ENCODE measurements at regions not wholly inside any gene's neighbourhood (a gene's known extent, or its start where the extent isn't known, plus 50 kb on each side); places are given as distances from the start of the nearest gene placed in this dataset.

GRCh38 chr6:93574299-93574698 is 154.9 kb upstream of the EPHA7 start:
- Histone ChIP-seq H3K27ac (ENCODE audit: extremely low read length, insufficient read depth, low read length) (no peak overlapping the region), H4K20me1 (ENCODE audit: insufficient read depth, low read length) (no peaks in the 10 kb centered on the region), H3K27me3 (ENCODE audit: control insufficient read depth in 1 of 2, insufficient read depth in 2 of 2, low read length in 2 of 2) (no peaks in the 10 kb centered on the region), H2AFZ (ENCODE audit: low read length) (no peak overlapping the region), H3K4me1 (ENCODE audit: insufficient read depth, low read length) (no peaks in the 10 kb centered on the region), H3K79me2 (ENCODE audit: insufficient read depth, low read length) (no peaks in the 10 kb centered on the region), H3K4me2 (ENCODE audit: low read depth, low read length) (no peak overlapping the region), H3K9ac (ENCODE audit: insufficient read depth, low read depth, low read length) (no peak overlapping the region), H3K36me3 (replicated peaks in 1 of 2; ENCODE audit: control insufficient read depth in 1 of 2, insufficient read depth in 2 of 2, low read length in 2 of 2) (no peaks in the 10 kb centered on the region), H3K4me3 (replicated peaks in 1 of 3; ENCODE audit: insufficient read depth in 1 of 3, low read depth in 2 of 3, low read length in 3 of 3) (no peak overlapping the region), H3K9me3 (ENCODE audit: low read length) (no peaks in the 10 kb centered on the region)
- FAIRE-seq (no peak), ATAC-seq (no peak), DNase-seq (ENCODE audit: low spot score) (no peak)
- intact Hi-C loops (cut with micrococcal nuclease; ENCODE audit: unreplicated experiment), result no loop called here
- TF ChIP-seq ZNF790 (CRISPR knock-in tag; IDR thresholded peaks at IDR 0.05; ENCODE audit: borderline replicate concordance) (no peak), TFDP1 (CRISPR knock-in tag; IDR thresholded peaks at IDR 0.05; ENCODE audit: borderline replicate concordance) (no peak), HMGA1 (CRISPR knock-in tag; conservative IDR thresholded peaks at IDR 0.05) (no peak), ZKSCAN5 (CRISPR knock-in tag; IDR thresholded peaks at IDR 0.05) (no peak), STAG1 (CRISPR knock-in tag; IDR thresholded peaks at IDR 0.05) (no peak), YY1 (IDR thresholded peaks at IDR 0.05; ENCODE audit: insufficient read depth, insufficient replicate concordance, low read depth, low read length) (no peak), ZNF280D (CRISPR knock-in tag; IDR thresholded peaks at IDR 0.05) (no peak), HHEX (CRISPR knock-in tag; IDR thresholded peaks at IDR 0.05) (no peak), ZBTB39 (CRISPR knock-in tag; IDR thresholded peaks at IDR 0.05) (no peak), ARHGAP35 (CRISPR knock-in tag; IDR thresholded peaks at IDR 0.05; ENCODE audit: borderline replicate concordance) (no peak), PITX1 (CRISPR knock-in tag; IDR thresholded peaks at IDR 0.05) (no peak), ZBTB33 (CRISPR knock-in tag; IDR thresholded peaks at IDR 0.05) (no peak), ZMAT5 (CRISPR knock-in tag; IDR thresholded peaks at IDR 0.05; ENCODE audit: borderline replicate concordance, low read depth) (no peak), DDIT3 (CRISPR knock-in tag; IDR thresholded peaks at IDR 0.05) (no peak)
- in situ Hi-C loops (cut with HindIII; ENCODE audit: extremely low pct_ligation_motif_present, low pct_unique_long_range_greater_than_20kb), result no loop called here
- WGBS (ENCODE audit: low lambda C conversion rate), result 0% methylated on average over 2 of the region's 2 CpGs
- ChIA-PET POLR2A (no interaction called here), CTCF (ENCODE audit: low intra/inter-chr PET ratio, low total read pairs) (no interaction called here)
- BruUV-seq (replicated peaks), result no TSS peak

Data from HepG2 (cell line).